WTC11 (cell line): ENCODE measurements at regions not wholly inside any gene's neighbourhood (a gene's known extent, or its start where the extent isn't known, plus 50 kb on each side); places are given as distances from the start of the nearest gene placed in this dataset.

Experiments
- ATAC-seq: fragments of 200-7000 bp; cut with Tn5 transposase; 2 replicates; pipeline ENCODE4 v1.10.0; 2021; ENCODE audit warnings: mild to moderate bottlenecking, moderate library complexity
- CTCF ChIA-PET: fragments of 300-600 bp; sonication (Branson Sonifier 250); formaldehyde crosslinking; loops from one replicate; lab custom pipeline; 2021; ENCODE audit warnings: antibody characterized with exemption; lab: Charles Lee
- POLR2A ChIA-PET: fragments of 350-600 bp; sonication (Branson Sonifier 250); formaldehyde crosslinking; loops from one replicate; lab custom pipeline; 2021; ENCODE audit warnings: antibody characterized with exemption; lab: Charles Lee
- DNase-seq: peaks from one replicate; pipeline ENCODE4 v3.0.0; 2021; ENCODE audit warnings: low spot score
- H3K27ac Mint-ChIP-seq: 2 replicates; pipeline ENCODE4 v1.8.0; 2021; ENCODE audit warnings: mixed read lengths
- H3K27me3 Mint-ChIP-seq: 2 replicates; pipeline ENCODE4 v1.8.0; 2021; ENCODE audit warnings: low read depth, mild to moderate bottlenecking, moderate library complexity, mixed read lengths
- H3K36me3 Mint-ChIP-seq: 2 replicates; pipeline ENCODE4 v1.8.0; 2021; ENCODE audit warnings: mixed read lengths
- H3K4me1 Mint-ChIP-seq: 2 replicates; pipeline ENCODE4 v1.8.0; 2022; ENCODE audit warnings: mixed read lengths
- H3K4me3 Mint-ChIP-seq: 2 replicates; pipeline ENCODE4 v1.8.0; 2021; ENCODE audit warnings: mild to moderate bottlenecking, moderate library complexity, mixed read lengths
- H3K9me3 Mint-ChIP-seq: 2 replicates; pipeline ENCODE4 v1.8.0; 2021; ENCODE audit warnings: mixed read lengths
- ESRRA ChIP-seq: sonication (generic); formaldehyde crosslinking; IDR thresholded peaks from 2 replicates; pipeline ENCODE4 v1.8.1; 2022; ENCODE audit warnings: mild to moderate bottlenecking, missing genetic modification reagents, borderline replicate concordance
- FOXJ3 ChIP-seq: sonication (generic); formaldehyde crosslinking; IDR thresholded peaks from 2 replicates; pipeline ENCODE4 v1.9.0; 2021; ENCODE audit warnings: missing genetic modification reagents, mild to moderate bottlenecking, borderline replicate concordance
- NFYB ChIP-seq: sonication (generic); formaldehyde crosslinking; conservative IDR thresholded peaks from 2 replicates; pipeline ENCODE4 v1.8.0; 2022; ENCODE audit warnings: low read depth, missing genetic modification reagents
- NR2C2 ChIP-seq: sonication (generic); formaldehyde crosslinking; IDR thresholded peaks from 2 replicates; pipeline ENCODE4 v1.8.0; 2022; ENCODE audit warnings: mild to moderate bottlenecking, missing genetic modification reagents
- RELA ChIP-seq: sonication (generic); formaldehyde crosslinking; IDR thresholded peaks from 2 replicates; pipeline ENCODE4 v1.8.1; 2022; ENCODE audit warnings: missing genetic modification reagents, mild to moderate bottlenecking, borderline replicate concordance
- RORB ChIP-seq: fragments of 250-450 bp; sonication (Bioruptor Pico); IDR thresholded peaks from 2 replicates; pipeline ENCODE4 v1.9.0; 2021; ENCODE audit warnings: mild to moderate bottlenecking
- TEAD1 ChIP-seq: sonication (generic); formaldehyde crosslinking; IDR thresholded peaks from 2 replicates; pipeline ENCODE4 v1.8.0; 2022; ENCODE audit warnings: mild to moderate bottlenecking, missing genetic modification reagents
- TP53 ChIP-seq: sonication (generic); formaldehyde crosslinking; IDR thresholded peaks from 2 replicates; pipeline ENCODE4 v1.8.1; 2023; ENCODE audit warnings: mild to moderate bottlenecking, missing genetic modification reagents
- ZNF138 ChIP-seq: sonication (generic); formaldehyde crosslinking; conservative IDR thresholded peaks from 2 replicates; pipeline ENCODE4 v1.8.1; 2022; ENCODE audit warnings: mild to moderate bottlenecking, moderate library complexity, missing genetic modification reagents
- ZNF232 ChIP-seq: sonication (generic); formaldehyde crosslinking; IDR thresholded peaks from 2 replicates; pipeline ENCODE4 v1.8.0; 2022; ENCODE audit warnings: mild to moderate bottlenecking, missing genetic modification reagents
- ZNF671 ChIP-seq: fragments of 250-450 bp; sonication (Bioruptor Pico); IDR thresholded peaks from 2 replicates; pipeline ENCODE4 v1.8.0; 2021; ENCODE audit warnings: mild to moderate bottlenecking
- TF ChIP-seq, protein P1 (sequence below): fragments of 250-450 bp; sonication (Bioruptor Pico); IDR thresholded peaks from 2 replicates; pipeline ENCODE4 v2.1.2; 2022; ENCODE audit warnings: mild to moderate bottlenecking, moderate library complexity
- TF ChIP-seq, protein P2 (sequence below): sonication (generic); formaldehyde crosslinking; IDR thresholded peaks from 2 replicates; pipeline ENCODE4 v1.8.0; 2022; ENCODE audit warnings: missing genetic modification reagents
- TF ChIP-seq, protein P3 (sequence below): sonication (generic); formaldehyde crosslinking; IDR thresholded peaks from 2 replicates; pipeline ENCODE4 v1.8.1; 2022; ENCODE audit warnings: missing genetic modification reagents, borderline replicate concordance
- TF ChIP-seq, protein P4 (sequence below): fragments of 250-450 bp; sonication (Bioruptor Pico); IDR thresholded peaks from 2 replicates; pipeline ENCODE4 v1.9.0; 2021; ENCODE audit warnings: mild to moderate bottlenecking, borderline replicate concordance
- TF ChIP-seq, protein P5 (sequence below): fragments of 250-450 bp; sonication (Bioruptor Pico); IDR thresholded peaks from 2 replicates; pipeline ENCODE4 v1.8.0; 2021; ENCODE audit warnings: mild to moderate bottlenecking
- TF ChIP-seq, protein P6 (sequence below): fragments of 200-600 bp; IDR thresholded peaks from 2 replicates; pipeline ENCODE4 v1.8.0; 2022; ENCODE audit warnings: antibody characterized with exemption
- TF ChIP-seq, protein P7 (sequence below): sonication (generic); formaldehyde crosslinking; IDR thresholded peaks from 2 replicates; pipeline ENCODE4 v1.8.1; 2022; ENCODE audit warnings: low read depth, mild to moderate bottlenecking, moderate library complexity, missing genetic modification reagents, borderline replicate concordance

DNA sequence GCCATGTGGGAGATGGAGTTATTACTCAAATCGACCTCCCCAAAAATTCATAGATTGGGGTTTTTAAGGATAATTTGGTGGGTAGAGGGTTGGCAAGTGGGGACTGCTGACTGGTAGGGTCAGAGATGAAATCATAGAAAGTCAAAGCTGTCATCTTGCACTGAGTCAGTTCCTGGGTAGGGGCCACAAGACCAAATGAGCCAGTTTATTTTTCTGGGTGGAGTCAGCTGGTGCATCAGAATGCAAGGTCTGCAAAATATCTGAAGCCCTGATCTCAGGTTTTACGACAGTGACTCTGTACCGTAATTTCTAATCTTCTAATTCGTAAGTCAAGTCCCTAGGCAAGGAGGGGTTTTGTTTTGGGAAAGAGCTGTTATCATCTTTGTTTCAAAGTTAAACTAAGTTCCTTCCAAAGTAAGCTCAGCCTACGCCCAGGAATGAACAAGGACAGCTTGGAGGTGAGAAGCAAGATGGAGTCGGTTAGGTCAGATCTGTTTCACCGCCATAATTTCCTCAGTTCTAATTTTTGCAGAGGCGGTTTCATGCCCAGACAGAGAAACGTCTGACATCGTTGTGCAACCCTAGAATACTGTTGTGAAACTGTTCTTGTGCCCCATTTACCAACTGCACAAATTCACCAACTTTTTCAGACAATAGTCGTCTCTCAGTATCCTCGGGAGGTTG is 104.5 kb upstream of the SFSWAP start (continued):
- TF ChIP-seq, protein P1, sequence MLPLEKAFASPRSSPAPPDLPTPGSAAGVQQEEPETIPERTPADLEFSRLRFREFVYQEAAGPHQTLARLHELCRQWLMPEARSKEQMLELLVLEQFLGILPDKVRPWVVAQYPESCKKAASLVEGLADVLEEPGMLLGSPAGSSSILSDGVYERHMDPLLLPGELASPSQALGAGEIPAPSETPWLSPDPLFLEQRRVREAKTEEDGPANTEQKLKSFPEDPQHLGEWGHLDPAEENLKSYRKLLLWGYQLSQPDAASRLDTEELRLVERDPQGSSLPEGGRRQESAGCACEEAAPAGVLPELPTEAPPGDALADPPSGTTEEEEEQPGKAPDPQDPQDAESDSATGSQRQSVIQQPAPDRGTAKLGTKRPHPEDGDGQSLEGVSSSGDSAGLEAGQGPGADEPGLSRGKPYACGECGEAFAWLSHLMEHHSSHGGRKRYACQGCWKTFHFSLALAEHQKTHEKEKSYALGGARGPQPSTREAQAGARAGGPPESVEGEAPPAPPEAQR (CRISPR knock-in tag) = no peak
- TF ChIP-seq, protein P2, sequence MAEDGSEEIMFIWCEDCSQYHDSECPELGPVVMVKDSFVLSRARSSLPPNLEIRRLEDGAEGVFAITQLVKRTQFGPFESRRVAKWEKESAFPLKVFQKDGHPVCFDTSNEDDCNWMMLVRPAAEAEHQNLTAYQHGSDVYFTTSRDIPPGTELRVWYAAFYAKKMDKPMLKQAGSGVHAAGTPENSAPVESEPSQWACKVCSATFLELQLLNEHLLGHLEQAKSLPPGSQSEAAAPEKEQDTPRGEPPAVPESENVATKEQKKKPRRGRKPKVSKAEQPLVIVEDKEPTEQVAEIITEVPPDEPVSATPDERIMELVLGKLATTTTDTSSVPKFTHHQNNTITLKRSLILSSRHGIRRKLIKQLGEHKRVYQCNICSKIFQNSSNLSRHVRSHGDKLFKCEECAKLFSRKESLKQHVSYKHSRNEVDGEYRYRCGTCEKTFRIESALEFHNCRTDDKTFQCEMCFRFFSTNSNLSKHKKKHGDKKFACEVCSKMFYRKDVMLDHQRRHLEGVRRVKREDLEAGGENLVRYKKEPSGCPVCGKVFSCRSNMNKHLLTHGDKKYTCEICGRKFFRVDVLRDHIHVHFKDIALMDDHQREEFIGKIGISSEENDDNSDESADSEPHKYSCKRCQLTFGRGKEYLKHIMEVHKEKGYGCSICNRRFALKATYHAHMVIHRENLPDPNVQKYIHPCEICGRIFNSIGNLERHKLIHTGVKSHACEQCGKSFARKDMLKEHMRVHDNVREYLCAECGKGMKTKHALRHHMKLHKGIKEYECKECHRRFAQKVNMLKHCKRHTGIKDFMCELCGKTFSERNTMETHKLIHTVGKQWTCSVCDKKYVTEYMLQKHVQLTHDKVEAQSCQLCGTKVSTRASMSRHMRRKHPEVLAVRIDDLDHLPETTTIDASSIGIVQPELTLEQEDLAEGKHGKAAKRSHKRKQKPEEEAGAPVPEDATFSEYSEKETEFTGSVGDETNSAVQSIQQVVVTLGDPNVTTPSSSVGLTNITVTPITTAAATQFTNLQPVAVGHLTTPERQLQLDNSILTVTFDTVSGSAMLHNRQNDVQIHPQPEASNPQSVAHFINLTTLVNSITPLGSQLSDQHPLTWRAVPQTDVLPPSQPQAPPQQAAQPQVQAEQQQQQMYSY = no peak

DNA sequence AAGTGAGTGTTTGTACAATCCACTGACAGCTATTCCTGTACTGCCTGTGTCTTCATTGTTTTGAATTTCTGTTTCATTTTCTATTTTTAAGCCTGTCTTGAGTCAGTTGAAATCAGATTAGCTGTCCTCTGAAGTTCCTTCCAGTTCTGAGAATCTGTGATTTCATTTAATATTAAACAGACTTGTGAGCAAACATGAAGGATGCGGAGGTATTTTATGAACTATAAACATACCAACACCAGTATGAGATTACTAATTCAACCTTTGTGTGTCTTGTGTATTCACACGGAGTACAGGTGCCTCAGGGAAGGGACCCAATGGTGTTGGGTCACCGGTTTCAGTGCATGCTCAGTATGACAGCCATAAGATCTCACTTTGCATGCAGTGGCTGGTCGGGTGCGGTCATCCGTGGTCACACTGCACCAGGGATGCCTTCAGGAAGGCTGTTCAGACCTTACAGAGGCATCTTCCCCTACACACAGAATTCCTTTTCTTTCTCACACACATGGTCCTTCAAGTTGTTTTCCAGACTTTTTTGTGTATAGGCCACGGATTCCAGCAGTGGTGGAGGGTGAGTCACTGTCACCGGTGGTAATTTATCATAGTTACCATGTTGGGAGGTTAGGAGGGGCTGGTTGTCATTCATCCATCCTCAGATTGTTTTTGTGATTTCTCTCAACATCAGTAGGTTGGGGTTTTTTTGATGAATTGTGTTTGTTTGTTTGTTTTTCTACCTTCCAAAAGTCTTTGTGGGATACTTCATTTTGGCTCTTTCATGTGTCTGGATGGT is 103.0 kb upstream of the SFSWAP start:
- no peaks in the 10 kb centered on the region; the same call in 1 of the 2 replicates for H3K27me3 Mint-ChIP-seq
- no peaks in the 10 kb centered on the region for H3K9me3 Mint-ChIP-seq
- H3K4me3 Mint-ChIP-seq = no peak overlapping the region
- ATAC-seq = no peak
- H3K27ac Mint-ChIP-seq = no peak overlapping the region
- CTCF ChIA-PET = no interaction called here
- peaks cover 15% of the 10 kb centered on the region for H3K4me1 Mint-ChIP-seq
- POLR2A ChIA-PET = no interaction called here
- H3K36me3 Mint-ChIP-seq = no peaks in the 10 kb centered on the region
- DNase-seq = no peak
- TF ChIP-seq, protein P3, sequence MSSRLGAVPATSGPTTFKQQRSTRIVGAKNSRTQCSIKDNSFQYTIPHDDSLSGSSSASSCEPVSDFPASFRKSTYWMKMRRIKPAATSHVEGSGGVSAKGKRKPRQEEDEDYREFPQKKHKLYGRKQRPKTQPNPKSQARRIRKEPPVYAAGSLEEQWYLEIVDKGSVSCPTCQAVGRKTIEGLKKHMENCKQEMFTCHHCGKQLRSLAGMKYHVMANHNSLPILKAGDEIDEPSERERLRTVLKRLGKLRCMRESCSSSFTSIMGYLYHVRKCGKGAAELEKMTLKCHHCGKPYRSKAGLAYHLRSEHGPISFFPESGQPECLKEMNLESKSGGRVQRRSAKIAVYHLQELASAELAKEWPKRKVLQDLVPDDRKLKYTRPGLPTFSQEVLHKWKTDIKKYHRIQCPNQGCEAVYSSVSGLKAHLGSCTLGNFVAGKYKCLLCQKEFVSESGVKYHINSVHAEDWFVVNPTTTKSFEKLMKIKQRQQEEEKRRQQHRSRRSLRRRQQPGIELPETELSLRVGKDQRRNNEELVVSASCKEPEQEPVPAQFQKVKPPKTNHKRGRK (CRISPR knock-in tag) = no peak
- TF ChIP-seq, protein P4, sequence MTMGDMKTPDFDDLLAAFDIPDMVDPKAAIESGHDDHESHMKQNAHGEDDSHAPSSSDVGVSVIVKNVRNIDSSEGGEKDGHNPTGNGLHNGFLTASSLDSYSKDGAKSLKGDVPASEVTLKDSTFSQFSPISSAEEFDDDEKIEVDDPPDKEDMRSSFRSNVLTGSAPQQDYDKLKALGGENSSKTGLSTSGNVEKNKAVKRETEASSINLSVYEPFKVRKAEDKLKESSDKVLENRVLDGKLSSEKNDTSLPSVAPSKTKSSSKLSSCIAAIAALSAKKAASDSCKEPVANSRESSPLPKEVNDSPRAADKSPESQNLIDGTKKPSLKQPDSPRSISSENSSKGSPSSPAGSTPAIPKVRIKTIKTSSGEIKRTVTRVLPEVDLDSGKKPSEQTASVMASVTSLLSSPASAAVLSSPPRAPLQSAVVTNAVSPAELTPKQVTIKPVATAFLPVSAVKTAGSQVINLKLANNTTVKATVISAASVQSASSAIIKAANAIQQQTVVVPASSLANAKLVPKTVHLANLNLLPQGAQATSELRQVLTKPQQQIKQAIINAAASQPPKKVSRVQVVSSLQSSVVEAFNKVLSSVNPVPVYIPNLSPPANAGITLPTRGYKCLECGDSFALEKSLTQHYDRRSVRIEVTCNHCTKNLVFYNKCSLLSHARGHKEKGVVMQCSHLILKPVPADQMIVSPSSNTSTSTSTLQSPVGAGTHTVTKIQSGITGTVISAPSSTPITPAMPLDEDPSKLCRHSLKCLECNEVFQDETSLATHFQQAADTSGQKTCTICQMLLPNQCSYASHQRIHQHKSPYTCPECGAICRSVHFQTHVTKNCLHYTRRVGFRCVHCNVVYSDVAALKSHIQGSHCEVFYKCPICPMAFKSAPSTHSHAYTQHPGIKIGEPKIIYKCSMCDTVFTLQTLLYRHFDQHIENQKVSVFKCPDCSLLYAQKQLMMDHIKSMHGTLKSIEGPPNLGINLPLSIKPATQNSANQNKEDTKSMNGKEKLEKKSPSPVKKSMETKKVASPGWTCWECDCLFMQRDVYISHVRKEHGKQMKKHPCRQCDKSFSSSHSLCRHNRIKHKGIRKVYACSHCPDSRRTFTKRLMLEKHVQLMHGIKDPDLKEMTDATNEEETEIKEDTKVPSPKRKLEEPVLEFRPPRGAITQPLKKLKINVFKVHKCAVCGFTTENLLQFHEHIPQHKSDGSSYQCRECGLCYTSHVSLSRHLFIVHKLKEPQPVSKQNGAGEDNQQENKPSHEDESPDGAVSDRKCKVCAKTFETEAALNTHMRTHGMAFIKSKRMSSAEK (CRISPR knock-in tag) = no peak
- TF ChIP-seq NFYB (CRISPR knock-in tag) (no peak), RELA (CRISPR knock-in tag) (no peak), ZNF671 (CRISPR knock-in tag) (no peak), TEAD1 (CRISPR knock-in tag) (no peak), ESRRA (CRISPR knock-in tag) (no peak), RORB (CRISPR knock-in tag) (no peak), TP53 (CRISPR knock-in tag) (no peak), FOXJ3 (CRISPR knock-in tag) (no peak), ZNF232 (CRISPR knock-in tag) (no peak), ZNF138 (CRISPR knock-in tag) (no peak), NR2C2 (CRISPR knock-in tag) (no peak)
- TF ChIP-seq, protein P5, sequence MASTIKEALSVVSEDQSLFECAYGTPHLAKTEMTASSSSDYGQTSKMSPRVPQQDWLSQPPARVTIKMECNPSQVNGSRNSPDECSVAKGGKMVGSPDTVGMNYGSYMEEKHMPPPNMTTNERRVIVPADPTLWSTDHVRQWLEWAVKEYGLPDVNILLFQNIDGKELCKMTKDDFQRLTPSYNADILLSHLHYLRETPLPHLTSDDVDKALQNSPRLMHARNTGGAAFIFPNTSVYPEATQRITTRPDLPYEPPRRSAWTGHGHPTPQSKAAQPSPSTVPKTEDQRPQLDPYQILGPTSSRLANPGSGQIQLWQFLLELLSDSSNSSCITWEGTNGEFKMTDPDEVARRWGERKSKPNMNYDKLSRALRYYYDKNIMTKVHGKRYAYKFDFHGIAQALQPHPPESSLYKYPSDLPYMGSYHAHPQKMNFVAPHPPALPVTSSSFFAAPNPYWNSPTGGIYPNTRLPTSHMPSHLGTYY (CRISPR knock-in tag) = no peak
- TF ChIP-seq, protein P6, sequence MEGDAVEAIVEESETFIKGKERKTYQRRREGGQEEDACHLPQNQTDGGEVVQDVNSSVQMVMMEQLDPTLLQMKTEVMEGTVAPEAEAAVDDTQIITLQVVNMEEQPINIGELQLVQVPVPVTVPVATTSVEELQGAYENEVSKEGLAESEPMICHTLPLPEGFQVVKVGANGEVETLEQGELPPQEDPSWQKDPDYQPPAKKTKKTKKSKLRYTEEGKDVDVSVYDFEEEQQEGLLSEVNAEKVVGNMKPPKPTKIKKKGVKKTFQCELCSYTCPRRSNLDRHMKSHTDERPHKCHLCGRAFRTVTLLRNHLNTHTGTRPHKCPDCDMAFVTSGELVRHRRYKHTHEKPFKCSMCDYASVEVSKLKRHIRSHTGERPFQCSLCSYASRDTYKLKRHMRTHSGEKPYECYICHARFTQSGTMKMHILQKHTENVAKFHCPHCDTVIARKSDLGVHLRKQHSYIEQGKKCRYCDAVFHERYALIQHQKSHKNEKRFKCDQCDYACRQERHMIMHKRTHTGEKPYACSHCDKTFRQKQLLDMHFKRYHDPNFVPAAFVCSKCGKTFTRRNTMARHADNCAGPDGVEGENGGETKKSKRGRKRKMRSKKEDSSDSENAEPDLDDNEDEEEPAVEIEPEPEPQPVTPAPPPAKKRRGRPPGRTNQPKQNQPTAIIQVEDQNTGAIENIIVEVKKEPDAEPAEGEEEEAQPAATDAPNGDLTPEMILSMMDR = no peak
- TF ChIP-seq, protein P7, sequence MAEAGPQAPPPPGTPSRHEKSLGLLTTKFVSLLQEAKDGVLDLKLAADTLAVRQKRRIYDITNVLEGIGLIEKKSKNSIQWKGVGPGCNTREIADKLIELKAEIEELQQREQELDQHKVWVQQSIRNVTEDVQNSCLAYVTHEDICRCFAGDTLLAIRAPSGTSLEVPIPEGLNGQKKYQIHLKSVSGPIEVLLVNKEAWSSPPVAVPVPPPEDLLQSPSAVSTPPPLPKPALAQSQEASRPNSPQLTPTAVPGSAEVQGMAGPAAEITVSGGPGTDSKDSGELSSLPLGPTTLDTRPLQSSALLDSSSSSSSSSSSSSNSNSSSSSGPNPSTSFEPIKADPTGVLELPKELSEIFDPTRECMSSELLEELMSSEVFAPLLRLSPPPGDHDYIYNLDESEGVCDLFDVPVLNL (CRISPR knock-in tag) = no peak
